ENCODE measurements at regions not wholly inside any gene's neighbourhood (a gene's known extent, or its start where the extent isn't known, plus 50 kb on each side); places are given as distances from the start of the nearest gene placed in this dataset.
"Not testable (repeated sequence)": the region's sequence is repeated elsewhere in the genome, so short reads cannot be mapped to it uniquely, and the experiment has no call there.

DNA sequence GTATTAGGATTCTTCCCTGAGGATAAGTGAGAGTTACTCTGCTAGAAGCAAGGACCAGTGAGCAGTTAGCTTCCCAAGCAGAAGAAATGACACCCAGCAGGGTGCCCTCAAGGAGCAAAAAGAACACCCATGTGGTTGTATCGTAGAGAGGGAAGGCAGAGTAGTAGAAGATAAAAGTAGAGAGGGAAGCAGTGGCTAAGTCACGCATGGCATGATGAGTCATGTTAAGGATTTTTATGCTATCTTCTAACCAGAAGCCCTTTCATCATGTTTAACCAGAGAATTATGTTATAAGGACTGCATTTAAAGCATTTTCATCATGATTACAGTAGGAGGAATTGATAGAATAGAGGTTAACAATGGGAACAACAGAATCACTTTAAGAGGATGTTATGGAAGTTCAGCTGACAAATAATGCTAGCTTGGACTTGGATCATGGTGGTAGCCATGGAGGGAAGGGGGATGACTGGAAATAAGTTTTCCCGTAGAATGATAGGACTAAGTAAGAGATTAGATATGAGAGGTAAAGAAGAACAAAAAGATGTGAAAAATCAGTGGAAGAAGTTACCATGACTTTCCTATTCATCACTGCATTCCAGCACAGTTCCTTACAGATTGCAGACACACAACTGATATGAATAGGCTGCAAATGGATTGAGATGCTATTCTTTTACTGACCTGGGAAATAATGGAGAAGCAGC, 383.5 kb upstream of the INTU start:
- no peak overlapping the region for H3K4me3 ChIP-seq (ENCODE audit: low read depth, low read length)
- TF ChIP-seq CTCF (IDR thresholded peaks at IDR 0.05; ENCODE audit: borderline replicate concordance, insufficient read depth, low read depth, low read length): no peak

GRCh38 chr4:127249767-127250108, 383.0 kb upstream of the INTU start:
- no peak overlapping the region for H3K4me3 ChIP-seq (ENCODE audit: low read depth, low read length)
- TF ChIP-seq CTCF (IDR thresholded peaks at IDR 0.05; ENCODE audit: borderline replicate concordance, insufficient read depth, low read depth, low read length): no peak

DNA sequence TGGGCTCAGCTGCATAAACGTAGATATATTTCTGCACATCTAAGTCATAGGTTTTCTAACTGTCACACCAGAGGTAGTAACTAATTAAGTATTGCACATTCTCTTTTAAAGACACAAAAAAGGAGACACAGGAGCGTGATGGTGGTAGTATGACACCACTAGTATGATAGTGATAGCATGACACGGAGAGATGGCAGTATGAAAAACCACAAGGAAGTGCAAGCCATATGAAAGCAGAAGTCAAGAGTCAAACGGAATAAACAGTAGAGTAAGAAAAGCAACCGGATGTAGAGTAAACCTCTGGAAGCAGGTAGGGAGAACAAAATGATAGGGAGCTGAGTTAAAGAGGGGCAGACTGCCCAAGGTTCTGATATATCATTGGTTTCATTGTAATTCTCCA, 382.2 kb upstream of the INTU start:
- TF ChIP-seq CTCF (IDR thresholded peaks at IDR 0.05; ENCODE audit: borderline replicate concordance, insufficient read depth, low read depth, low read length): no peak
- H3K4me3 ChIP-seq (ENCODE audit: low read depth, low read length): no peak overlapping the region

- no peak for TF ChIP-seq CTCF (IDR thresholded peaks at IDR 0.05; ENCODE audit: borderline replicate concordance, insufficient read depth, low read depth, low read length)
- H3K4me3 ChIP-seq (ENCODE audit: low read depth, low read length): no peak overlapping the region
Measured at GRCh38 chr4:127251423-127251822, 381.3 kb upstream of the INTU start.

- no peak overlapping the region for H3K4me3 ChIP-seq (ENCODE audit: low read depth, low read length)
- no peak for TF ChIP-seq CTCF (IDR thresholded peaks at IDR 0.05; ENCODE audit: borderline replicate concordance, insufficient read depth, low read depth, low read length)
Measured at GRCh38 chr4:127256500-127256899, 376.3 kb upstream of the INTU start.

DNA sequence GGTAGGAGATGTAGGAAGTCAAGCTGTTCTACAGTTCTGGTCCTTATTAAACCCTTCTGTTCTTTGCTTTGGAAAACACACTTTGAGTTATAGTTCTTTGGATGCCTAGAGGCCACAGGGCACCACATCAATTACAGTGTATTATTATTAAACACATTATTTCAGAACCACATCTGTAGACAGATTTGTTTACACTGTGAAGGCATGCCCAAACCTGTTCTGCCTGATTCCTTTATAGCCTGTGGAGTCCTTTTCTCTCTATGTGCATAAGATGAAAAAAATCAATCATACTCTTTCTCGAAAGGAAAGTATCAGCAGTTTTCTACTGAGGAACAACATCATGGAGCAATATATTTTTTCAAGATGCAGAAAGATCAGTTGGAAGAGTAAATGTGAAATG, 371.3 kb upstream of the INTU start:
- no peak overlapping the region for H3K4me3 ChIP-seq (ENCODE audit: low read depth, low read length)
- no peak for TF ChIP-seq CTCF (IDR thresholded peaks at IDR 0.05; ENCODE audit: borderline replicate concordance, insufficient read depth, low read depth, low read length)

- no peak overlapping the region for H3K4me3 ChIP-seq (ENCODE audit: low read depth, low read length)
- TF ChIP-seq CTCF (IDR thresholded peaks at IDR 0.05; ENCODE audit: borderline replicate concordance, insufficient read depth, low read depth, low read length): no peak
Measured at GRCh38 chr4:127268367-127268766, 364.4 kb upstream of the INTU start.

- not testable (repeated sequence) for H3K4me3 ChIP-seq (ENCODE audit: low read depth, low read length)
Measured at GRCh38 chr4:127277023-127277422, 355.7 kb upstream of the INTU start.

Measured in GM12875 (cell line).